GM18498 (cell line): ENCODE measurements at regions not wholly inside any gene's neighbourhood (a gene's known extent, or its start where the extent isn't known, plus 50 kb on each side); places are given as distances from the start of the nearest gene placed in this dataset.
"Not testable (repeated sequence)": the region's sequence is repeated elsewhere in the genome, so short reads cannot be mapped to it uniquely, and the experiment has no call there.

Source experiments
- ATAC-seq: cut with Tn5 transposase; IDR thresholded peaks from one replicate; pipeline ENCODE4 v1.9.1; 2021; ENCODE audit warnings: mild to moderate bottlenecking, moderate library complexity; ENCODE audit not compliant: unreplicated experiment

DNA sequence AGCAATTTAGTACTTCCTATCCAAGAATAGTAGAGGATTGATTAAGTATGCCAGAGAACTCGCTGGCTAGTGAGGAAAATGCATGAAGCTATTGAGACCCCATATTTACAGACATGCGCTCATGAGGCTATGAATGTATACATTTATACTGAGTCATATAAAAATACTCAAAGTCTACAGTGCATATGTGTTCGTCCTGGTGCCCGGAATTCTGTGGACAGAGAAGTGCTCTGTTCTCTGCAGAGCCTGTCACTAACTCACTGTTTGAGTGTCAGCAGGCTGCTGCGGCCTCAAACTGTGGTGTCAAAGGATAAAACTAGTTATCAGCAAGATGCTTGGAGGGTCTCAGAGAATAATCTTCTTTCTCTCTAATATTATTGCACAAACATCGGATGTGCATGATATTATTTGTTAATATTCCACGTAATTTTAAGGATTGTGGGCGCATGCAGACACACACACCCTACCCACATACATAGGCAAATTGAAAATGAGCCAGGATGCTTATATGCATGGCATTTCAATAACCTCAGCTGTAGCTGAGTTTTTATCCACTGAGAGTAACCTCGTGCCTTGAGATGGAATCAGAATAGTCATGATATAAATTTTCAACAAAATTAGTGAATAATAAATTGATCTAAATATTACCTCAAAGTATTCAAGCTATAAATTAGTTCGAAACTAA lies 50.0 kb upstream of the TSC22D2 start:
- no peak for ATAC-seq

DNA sequence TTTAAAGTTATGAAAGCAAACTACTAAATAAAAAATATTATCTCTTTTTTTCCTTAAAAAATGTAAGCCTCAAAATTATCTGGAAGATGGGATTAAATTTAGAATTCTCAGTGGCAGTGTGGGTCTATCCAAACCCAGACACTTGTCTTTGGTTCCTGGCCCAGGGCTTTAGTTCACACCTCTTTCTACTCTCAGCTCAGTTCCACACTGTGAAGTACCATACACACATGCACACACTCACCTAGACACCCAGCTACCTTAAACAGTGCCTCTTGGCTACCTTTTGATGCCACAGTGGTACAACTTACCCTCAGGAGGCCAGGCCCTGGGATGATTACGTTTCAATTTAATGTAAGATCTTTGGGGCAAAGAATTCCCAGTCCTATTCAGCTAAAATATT lies 51.0 kb upstream of the TSC22D2 start:
- no peak for ATAC-seq

DNA sequence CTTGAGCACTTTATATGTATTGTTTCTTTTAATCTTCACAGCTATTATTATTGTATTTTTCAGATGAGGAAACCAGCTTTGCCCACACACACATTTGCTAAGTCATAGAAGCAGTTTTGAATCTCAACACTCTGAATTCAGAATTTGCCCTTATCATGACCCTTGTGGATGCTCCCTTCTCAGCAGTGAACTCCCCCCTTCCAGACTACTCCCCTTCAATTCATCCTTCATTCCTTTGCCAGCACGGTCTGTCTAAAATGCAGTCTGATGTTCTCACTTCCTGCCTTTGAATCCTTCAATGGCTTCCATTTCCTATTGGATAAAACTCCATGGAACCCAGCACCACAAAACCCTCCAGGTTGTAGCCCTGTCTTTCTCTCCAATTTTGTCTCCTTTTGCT lies 52.5 kb upstream of the TSC22D2 start:
- ATAC-seq = no peak

DNA sequence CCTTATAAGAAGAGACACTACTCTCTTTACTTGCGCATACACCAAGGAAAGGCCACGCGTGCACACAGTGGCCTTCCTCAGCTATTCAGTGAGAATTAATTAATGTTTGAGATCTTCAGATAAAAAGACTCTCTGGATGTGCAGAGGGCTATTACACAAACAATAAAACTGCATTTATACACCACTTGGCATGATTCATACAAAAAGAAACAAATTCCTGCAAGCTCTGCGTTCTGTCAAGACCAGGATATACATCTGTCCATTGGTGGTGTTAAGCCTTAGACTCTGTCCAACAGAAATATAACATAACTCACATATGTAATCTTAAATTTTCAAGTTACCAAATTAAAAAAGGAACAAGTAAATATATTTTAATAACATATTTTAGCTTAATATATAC lies 55.2 kb upstream of the TSC22D2 start:
- no peak for ATAC-seq

DNA sequence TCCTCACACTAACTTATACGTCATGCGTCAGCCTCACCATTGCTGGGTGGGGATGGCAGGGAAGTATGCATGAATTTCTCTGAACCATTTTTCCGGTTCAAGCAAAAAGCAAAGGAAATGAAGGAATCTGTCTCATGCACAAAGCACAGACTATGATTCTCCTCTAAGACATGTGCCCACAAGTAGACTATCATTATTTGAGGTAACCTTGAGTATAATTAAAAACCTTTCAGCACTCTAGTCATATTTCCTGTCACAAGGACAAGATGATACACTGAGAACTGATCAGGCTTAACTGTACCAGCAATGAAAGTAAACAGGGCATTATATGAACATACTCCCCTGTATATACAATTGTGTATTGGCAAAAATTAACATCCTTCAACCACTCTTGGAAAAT lies 56.7 kb upstream of the TSC22D2 start:
- no peak for ATAC-seq

DNA sequence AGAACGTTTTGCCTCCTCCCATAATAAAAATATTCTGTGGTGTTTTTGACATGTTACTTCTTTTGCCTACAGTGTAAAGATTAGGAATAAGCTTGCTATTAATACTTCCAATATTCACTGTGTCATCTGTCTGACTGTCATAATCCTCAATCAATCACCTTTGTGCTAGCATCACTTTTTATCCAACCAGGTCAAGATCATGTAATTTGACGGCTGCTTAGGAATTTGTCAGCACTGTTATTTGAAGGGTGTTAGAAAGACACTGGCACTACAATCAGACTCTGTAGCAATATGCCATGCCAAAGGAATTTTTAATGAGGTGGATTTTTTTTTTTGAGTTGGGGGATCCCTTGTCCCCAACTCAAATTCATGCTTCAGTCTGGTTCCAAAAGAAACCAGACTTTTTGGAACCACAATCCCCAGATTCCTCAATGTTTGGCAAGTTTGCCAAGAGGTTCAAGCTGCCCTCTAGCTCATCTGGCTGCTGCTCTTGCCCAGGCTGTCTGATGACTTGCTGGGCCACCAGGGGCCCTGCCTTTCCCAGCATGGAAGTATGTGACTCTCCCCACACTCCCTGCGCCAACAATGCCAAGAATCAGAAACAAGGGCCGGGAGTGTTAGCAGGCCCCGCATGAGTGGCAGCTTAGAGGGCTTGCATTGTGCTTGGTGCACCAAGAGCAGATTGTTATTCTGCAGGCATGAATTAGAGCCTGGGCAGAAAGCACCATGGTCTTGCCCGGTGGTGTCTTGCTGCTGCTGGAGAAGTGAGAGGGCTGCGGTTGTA lies 58.6 kb upstream of the TSC22D2 start:
- no peak for ATAC-seq

DNA sequence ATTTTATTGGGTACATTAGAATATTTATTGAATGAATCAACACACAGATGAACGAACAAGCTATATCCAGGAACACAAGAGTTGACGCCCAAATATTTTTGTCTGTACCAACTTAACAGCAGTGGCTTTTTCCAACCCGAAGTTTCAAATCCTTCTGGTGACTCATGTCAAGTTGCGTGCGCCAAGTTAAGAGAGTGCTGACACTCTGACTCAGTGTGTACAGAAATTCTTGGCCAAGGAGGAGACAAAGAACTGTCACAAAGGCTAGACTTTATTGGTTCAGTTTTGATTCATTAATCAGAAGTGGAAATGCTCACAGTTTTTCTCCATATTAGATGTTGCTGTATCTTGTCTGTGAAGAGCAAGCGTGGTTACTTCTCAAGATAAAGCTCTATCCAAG lies 59.6 kb upstream of the TSC22D2 start:
- no peak for ATAC-seq

DNA sequence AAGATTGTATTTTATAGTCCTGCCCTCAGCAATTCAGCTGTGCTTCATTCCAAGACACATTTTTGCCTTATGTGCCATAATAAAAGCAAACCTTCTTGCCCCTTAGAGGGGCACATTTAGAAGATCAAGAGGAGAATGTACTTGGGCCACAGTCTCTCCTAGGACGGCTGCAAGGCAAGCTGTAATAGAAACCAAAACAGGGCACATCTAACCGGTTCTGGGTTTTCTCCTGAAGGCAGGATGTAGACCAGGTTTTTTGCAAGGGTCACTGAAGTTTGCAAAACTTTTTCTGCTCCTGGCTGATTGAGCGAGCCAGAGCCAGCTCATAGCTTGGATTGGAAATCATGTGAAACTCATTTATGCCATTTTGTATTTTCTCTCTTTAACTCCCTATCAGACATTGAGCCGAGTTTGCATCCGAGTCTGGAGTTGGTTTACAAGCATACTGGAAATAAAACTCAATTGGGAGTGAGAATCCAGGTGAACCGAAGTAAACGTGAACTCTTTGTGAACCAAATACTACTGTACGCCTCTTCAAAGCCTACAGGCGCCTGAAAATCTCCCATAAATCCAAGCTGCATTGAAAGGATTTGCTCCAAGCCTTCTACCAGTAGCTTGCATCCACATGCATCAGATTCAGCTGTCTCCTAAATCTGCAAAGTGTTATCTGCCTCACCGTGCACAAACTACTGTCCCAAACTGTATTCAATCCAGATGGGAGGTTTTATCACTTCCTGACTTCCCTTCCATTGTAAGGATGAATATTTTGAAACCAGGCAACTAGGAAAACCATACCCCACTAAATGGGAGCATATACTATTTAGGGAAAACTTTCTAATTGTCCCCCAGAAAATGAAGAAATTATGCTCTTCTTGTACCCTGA lies 60.9 kb upstream of the TSC22D2 start:
- no peak for ATAC-seq

DNA sequence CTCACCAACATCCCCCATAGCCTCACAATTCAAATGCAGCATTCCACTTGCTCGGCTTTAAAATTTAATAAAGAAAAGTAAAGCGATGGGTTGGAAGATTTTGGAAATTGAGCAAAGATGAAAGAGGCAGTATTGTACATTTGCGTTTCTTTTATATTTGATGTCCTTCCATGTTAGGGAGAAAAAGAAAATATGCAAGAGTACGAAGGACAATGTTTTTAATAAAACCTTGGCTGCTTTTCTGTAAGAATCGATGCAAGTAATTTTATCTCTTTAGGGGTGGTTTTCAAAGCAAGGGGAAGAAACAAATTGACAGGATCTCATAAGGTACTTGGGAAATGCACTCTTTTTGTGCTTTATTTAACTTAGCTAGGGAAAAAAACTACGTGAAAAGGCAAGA lies 61.8 kb upstream of the TSC22D2 start:
- ATAC-seq = no peak

DNA sequence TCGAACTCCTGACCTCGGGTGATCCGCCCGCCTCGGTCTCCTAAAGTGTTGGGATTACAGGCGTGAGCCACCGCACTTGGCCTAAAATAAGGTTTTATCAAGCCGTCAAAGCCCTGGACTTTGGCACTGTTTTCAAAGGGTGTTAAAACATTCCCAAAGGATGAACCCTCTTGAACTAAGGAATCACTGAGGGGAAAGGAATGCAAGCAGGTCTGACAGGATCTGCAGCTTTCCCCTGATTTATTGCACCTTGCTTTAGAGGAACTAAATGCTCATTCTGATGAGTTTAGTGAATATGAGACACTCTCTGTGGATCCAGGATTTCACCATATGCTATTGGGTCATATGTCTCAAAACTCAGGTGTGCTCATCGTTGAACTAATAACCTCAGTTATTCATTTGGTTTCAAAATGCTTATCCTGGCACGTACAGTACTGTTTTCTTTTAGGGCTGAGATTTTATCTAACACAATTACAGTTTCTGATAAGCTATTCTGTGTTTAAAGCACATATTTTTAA lies 63.0 kb upstream of the TSC22D2 start:
- ATAC-seq = no peak

DNA sequence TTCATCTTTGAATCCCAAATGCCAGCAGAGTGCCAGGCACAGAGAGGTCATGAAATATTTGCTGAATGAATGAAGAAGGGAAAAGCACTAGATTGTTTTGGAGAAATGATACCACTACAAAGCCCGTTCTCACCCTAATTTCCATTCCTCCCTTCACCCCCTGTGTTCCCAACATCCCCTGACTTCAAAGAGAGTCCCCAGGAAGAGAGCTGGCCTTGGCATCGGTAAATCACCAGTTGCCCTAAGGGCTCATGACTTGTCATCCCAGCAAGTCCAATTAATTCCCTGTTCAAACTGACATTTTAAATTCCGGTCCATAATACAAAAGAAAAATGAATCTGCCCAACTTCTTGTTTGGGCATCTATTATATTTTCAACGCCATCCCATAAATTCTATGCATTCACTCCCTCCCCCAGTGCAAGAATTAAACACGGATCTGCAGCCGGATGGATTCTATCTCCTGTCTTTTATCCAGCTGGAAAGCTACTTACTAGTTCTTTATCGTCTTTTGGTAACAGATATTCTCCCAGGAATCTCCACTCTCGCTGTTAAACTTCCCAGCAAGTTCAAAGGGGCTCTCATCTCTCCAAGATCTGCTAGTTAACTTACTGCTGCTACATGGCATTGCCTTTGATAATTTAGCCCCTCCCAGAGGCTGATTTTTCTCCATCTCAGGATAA lies 63.9 kb upstream of the TSC22D2 start:
- ATAC-seq = no peak

DNA sequence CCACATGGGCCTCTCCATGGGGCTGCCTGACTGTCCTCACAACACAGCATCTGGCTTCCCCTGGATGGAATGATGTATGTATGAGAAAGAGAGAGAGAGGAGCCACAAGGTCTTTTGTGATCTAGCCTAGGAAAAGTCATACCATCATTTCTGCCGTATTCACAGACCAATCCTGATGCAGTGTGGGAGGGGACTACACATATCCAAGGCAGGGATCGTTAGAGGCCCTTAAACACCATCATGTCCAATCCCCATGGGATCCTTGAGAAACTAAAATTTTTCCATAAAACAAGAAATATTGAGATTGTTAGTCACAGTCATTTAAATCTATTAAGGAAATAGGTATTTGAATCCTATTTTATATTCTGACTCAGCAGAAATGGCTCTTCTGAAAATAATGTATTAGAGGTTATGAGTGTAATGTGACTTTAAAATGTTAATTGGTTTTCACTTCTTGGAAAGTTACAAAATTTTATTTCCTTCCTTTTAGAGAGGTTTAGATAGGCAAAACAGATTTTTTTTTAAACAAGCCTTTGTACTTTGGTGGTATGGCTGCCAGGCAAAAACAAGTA lies 65.1 kb upstream of the TSC22D2 start:
- no peak for ATAC-seq

DNA sequence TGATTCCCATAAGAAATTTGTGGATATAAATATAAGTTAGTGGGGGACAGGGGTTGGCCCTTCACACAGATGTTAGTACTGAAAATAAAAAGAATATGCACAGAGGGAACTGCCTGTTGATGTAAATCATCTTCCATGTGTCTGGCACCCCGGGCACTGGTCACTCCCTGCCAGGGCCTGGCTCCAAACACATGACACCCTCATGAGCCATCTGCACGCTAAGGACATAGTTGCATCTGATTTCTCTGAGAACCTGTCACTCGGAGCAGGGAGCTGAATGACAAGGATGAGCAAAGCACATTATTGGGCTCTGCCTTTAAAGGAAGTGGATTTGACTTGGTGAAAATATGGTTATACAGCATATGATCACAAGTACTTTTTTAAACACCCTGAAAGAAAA lies 66.2 kb upstream of the TSC22D2 start:
- no peak for ATAC-seq

DNA sequence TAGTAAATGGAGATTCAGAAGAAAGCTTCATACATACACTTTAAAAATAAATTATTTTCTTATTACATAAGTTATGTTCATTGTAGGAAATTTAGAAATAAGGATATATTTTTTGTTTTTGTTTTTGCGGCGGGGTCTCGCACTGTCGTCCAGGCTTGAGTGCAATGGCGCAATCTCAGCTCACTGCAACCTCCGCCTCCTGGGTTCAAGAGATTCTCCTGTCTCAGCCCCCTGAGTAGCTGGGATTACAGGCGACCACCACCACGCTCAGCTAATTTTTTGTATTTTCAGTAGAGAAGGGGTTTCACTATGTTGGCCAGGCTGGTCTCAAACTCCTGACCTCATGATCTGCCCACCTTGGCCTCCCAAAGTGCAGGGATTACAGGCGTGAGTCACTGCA lies 71.7 kb upstream of the TSC22D2 start:
- not testable (repeated sequence) for ATAC-seq

DNA sequence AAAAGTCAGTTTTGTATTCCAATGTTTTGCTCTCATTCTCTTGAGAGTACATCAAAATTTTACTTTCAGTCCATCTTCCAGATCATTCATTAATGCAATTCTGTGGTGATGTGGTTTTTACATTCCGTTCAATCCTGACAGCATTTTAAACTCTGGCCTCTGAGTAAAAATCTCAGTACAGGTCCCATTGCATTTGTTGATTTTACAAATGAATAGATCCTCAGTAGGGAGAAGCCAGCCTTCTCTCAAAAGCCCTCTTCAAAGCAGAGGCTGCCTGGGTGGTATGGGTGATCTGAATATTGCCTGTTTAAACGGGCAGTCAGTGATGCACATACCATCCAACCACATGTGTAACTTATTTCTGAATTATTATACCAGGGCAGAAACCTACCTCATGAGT lies 72.5 kb upstream of the TSC22D2 start:
- ATAC-seq = no peak

DNA sequence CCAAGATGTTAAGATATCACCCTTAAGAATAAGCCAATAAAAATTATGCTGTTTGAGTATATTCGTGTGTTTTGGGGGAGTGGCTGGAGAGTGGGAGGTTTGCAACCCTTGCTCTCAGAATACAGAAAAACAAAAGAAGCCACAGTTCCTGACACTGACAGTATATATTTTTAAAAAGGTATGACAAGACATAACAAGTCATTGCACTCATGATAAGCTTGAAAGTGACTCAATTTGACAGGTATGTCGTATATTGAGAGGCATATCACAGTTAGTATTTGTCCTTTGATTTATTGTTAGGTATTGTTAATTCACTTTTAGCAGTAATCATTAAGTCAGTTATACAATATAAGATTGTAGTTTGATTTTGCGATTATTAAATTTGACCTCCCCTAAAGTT lies 73.1 kb upstream of the TSC22D2 start:
- no peak for ATAC-seq

DNA sequence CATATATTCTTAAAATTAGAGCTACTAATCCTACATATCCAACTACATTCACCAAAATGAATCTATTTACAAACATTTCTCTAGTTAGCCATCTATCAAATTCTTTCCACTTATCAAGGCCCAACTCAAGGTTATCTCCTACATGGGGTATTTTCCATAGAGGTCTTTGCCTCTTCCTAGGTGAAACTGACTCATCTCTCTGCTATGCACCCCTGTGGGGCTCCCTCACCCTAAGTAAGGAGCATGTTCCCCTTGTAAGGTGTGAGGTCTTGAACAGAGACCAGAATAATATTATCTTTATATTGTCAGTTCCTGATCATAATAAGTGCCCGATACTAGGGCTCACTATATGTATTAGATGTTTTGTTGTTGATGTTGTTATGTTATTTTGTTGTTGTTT lies 74.6 kb upstream of the TSC22D2 start:
- no peak for ATAC-seq

DNA sequence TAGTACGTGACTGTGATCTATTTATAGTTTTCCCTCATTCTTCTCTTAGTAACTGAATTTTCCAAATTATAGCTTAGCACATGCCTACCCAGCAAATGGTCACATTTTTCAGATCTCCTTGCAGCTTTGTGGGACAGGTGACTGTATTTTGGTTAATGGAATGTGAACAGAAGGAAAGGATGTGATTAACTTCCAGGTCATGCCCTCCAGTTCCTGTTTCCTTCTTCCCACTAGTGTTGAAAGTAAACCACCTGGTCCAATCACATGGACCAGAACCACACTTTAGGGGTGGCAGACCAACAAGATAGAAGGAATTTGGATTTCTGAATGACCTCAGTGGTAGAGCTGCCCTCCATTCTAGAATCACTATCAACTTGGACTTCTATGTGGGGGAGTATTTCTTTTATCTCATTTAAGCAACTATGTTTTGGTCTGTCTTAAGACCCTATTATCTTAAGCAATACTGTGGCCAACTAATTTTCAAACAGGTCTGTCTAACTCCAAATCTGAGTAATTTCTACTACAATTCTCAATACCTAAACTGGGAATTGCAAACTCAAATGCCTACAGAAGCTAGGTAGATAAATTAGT lies 76.0 kb upstream of the TSC22D2 start:
- no peak for ATAC-seq

DNA sequence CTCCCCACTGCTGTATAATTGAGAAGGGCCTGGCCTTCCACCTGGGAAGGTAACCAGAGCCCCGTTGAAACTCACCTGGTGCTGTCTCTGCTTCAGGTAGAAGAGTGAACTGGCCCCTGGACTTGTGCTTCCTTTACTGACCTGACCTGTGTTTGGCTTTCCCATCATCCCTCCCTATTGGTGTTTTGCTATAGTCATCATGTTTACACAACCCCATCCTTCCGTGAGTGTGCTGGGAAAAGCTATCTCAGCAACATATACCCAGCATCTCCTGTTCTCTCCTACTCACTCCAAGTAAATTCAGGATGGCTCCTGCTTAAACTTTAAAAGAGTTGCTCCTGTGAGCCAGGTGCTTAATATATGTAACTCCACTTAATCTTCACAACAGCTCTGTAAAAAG lies 77.2 kb upstream of the TSC22D2 start:
- ATAC-seq = no peak

DNA sequence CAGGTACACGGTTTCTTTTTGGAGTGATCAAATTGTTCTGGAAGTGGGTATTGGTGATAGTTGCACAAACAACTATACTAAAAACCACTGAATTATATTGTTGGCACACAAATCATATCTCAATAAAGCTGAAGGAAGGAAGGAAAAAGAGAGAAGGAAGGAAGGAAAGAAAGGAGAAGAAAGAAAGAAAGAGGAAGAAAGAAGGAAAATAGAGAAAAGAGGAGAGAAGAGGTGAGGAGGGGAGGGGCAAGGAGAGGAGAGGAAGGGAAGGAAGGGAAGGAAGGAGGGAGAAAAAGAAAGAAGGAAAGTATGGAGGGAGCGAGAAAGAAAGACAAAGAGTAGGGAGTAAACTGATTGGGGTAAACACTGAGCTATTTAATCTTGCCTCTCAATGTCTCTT lies 77.9 kb upstream of the TSC22D2 start:
- no peak for ATAC-seq
